GM12892 (cell line): ENCODE measurements at regions not wholly inside any gene's neighbourhood (a gene's known extent, or its start where the extent isn't known, plus 50 kb on each side); places are given as distances from the start of the nearest gene placed in this dataset.

Experiments
- POLR2A ChIP-seq: IDR thresholded peaks from 2 replicates; pipeline ENCODE4 v1.6.1; 2011; ENCODE audit warnings: low read depth, low read length, control low read depth
- POLR2AphosphoS5 ChIP-seq: IDR thresholded peaks from 2 replicates; pipeline ENCODE4 v1.6.1; 2011; ENCODE audit warnings: low read depth, low read length, control low read depth
- TAF1 ChIP-seq: IDR thresholded peaks from 2 replicates; pipeline ENCODE4 v1.6.1; 2011; ENCODE audit warnings: low read depth, mild to moderate bottlenecking, control low read depth, low read length, borderline replicate concordance

- TF ChIP-seq POLR2AphosphoS5: no peak
- no peak for TF ChIP-seq POLR2A
- no peak for TF ChIP-seq TAF1
Observed at GRCh38 chr6:117157448-117157847, 107.9 kb upstream of the VGLL2 start.
